Fibroblast of villous mesenchyme (primary cell): ENCODE measurements at regions not wholly inside any gene's neighbourhood (a gene's known extent, or its start where the extent isn't known, plus 50 kb on each side); places are given as distances from the start of the nearest gene placed in this dataset.

Experiments
- DNase-seq: peaks from one replicate; pipeline ENCODE4 v3.0.0-alpha.2; 2010; ENCODE audit warnings: low read depth
- H3K4me3 ChIP-seq: 2 replicates; pipeline ENCODE4 v1.5.1; 2011; ENCODE audit warnings: low read depth, mild to moderate bottlenecking, low read length
- TF ChIP-seq, protein P1 (sequence below): IDR thresholded peaks from 2 replicates; pipeline ENCODE4 v1.5.1; 2012; ENCODE audit warnings: low read depth, mild to moderate bottlenecking, low read length; ENCODE audit not compliant: insufficient read depth

DNA sequence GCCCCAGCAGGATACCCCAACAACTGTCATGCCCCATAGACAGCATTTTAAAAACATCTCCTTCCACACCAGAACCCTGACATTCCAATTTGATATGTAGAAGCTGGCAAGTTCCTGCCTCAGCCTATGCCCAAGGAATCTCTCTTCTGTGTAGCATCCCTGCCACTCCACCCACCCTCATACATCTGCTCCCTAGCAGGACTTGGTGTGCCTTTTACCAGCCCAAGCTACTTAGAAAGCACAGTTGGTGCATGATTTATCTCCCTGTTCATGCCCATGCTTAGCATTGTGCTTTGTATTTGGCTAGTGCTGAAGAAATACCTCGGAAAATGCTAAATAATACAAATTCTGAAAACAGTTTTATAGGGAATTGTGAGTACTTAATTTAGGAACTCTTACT, 236.9 kb upstream of the HES1 start:
- H3K4me3 ChIP-seq: no peak overlapping the region
- TF ChIP-seq, protein P1, sequence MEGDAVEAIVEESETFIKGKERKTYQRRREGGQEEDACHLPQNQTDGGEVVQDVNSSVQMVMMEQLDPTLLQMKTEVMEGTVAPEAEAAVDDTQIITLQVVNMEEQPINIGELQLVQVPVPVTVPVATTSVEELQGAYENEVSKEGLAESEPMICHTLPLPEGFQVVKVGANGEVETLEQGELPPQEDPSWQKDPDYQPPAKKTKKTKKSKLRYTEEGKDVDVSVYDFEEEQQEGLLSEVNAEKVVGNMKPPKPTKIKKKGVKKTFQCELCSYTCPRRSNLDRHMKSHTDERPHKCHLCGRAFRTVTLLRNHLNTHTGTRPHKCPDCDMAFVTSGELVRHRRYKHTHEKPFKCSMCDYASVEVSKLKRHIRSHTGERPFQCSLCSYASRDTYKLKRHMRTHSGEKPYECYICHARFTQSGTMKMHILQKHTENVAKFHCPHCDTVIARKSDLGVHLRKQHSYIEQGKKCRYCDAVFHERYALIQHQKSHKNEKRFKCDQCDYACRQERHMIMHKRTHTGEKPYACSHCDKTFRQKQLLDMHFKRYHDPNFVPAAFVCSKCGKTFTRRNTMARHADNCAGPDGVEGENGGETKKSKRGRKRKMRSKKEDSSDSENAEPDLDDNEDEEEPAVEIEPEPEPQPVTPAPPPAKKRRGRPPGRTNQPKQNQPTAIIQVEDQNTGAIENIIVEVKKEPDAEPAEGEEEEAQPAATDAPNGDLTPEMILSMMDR: no peak
- no peak for DNase-seq

DNA sequence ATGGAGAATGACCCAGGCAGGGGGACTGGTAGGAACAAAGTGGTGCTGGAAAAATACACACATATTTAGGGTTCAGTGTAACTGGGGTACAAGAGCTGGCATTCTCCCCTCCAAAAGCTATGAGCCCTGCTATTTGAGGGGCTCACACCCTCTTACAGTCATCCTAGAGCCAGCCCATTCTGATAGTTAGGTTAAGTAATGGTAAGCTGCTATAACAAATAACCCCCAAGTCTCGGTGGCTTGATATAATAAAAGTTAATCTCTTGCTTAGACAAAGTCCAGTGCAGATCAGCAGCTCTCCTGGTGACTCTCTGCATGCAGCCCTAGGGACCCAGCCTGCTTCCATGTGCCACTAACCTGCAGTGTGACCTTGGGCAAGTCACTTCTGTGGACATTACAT, 234.9 kb upstream of the HES1 start:
- no peak overlapping the region for H3K4me3 ChIP-seq
- DNase-seq: no peak
- TF ChIP-seq, protein P1: no peak

DNA sequence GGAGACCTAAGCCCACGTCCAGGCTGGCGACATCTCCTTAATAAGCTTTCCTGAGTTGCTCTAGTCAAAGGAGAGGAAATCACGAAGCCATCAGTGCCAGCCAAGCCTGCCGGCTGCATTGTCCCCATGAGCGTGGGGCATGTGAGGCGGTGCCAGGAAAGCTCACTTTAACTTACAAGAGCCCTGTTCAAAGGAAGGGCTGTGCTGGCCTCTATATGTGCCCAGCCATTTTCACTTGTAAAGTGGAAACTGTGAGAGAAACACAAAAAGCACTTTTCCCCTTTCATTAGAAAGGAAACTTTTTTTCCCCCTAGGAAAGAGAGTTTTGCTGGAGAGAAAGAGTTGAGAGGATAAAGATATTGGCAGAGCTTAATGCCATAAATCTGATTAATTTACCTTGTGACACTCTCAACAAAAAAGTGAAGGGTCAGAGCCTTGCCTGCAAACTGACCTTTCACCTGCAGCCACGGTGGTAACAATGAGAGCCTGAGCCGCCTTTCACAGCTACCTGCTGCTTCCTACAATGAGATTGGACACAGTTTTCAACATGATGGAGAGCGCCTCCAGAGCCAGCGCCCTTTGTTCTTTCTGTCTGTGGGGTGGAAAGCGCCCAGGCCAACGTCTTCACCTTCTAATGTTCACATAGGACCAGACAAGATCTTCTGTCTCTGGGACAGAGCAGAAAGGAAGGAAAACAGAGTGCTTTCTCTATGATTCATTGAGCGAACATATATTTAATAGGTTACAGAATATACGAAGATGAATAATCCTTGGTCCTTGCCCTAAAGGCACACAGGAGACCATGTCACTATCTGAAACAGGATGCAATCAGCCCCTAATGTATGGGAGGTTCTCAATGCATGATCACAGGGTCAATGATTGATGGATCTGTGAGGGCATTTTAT, 233.1 kb upstream of the HES1 start:
- H3K4me3 ChIP-seq: no peak overlapping the region
- TF ChIP-seq, protein P1: no peak
- no peak for DNase-seq

DNA sequence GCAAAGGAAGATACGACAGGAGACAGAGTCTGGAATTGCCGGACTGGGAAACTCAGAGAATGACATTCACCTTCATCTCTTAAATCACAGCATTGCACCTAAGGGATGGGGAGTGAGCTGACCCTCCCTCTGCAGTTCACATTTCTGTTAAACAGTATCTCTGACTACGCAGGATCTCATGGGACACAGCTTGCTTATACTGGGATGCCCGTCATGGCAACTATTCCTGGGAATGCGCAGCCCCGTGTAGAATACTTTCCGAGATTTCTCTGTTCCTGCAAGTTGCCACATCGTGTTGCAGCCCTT, 232.5 kb upstream of the HES1 start:
- no peak overlapping the region for H3K4me3 ChIP-seq
- DNase-seq: no peak
- TF ChIP-seq, protein P1: no peak

DNA sequence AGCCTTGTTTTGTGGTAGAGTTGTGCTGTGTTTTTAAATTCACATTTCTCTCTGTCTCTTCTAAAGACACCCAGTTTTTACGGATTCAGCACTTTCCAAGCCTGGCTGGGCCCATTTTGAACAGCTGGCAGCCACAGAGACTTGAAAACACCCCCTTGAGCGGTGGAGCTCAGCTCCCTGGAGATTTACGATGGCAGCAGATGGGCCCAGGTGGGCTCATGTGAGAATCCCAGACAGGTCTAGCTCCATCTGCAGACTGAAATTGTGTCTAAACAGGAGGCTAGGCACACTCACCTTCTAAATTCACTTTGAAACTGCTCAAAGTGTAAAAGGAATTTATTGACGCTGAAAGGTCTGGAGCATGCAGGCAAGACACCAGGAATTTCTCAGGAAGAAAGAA, 232.0 kb upstream of the HES1 start:
- H3K4me3 ChIP-seq: no peak overlapping the region
- TF ChIP-seq, protein P1: no peak
- DNase-seq: no peak

DNA sequence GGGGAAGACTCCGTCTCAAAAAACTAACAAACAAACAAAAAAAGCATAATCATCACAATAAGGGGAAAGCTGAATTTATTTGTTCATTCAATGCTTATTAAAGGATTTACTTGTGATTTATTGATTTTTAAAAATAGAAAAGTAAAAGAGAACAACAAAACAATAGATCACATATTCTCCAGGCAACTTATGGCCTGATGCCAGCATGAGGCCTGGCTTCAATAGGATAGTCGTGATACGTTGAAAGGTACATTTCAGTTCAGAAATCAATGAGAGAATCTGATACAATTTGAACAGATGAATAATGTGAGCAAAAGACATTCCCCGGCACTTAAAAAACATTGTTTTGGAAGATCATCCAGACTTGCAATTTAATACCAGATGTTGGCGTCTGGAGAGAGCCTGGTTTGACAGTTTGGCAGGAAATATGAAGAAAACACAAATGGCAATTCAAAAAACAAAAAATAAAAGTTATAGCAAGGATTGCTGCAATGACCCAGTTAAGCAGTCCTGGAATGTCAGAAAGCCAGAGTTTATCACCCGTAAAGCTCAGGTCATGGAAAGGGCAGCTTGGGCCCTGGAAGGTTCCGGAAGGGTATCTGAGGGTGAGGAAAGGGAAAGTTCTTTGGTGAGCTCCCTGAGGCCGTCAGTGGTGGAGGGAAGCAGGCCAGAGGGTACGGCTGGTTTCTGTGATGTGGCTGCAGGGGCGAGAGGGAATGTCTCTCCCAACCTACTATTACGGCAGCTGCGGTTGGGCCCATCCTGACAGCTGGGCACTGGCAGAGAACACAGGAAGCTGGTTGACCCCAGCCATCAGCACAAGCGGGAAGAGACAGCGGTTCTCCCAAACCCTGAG, 230.2 kb upstream of the HES1 start:
- TF ChIP-seq, protein P1: no peak
- DNase-seq: peak; percentile 87
- no peak overlapping the region for H3K4me3 ChIP-seq
